ENCODE measurements at regions not wholly inside any gene's neighbourhood (a gene's known extent, or its start where the extent isn't known, plus 50 kb on each side); places are given as distances from the start of the nearest gene placed in this dataset.

DNA sequence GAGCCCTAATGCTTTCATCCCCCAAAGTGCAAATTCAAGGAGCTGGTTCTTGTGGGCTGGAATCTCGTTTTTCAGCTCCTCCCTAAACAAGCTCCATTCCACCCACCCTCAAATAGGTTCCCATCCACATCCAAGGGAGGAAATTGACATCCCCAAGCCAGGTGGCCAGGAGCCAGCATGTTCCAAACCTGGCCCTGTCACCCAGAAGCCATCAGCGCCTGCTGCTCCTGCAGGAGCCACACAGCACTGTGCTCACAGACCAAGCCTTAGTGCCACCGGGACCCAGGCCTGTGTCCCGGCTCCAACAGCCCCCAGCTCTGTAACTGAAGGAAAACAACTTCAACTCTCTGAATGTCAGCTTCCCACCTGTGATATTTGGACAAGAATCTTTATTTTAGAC, 263.6 kb downstream of the UACA start:
- H3K9me2 ChIP-seq (replicated peaks; ENCODE audit: insufficient read depth), result no peaks in the 10 kb centered on the region
- 80% methylated on average over 4 of the region's 4 CpGs for WGBS (ENCODE audit: low lambda C conversion rate, missing lambda C conversion rate)
- TF ChIP-seq, protein P1, sequence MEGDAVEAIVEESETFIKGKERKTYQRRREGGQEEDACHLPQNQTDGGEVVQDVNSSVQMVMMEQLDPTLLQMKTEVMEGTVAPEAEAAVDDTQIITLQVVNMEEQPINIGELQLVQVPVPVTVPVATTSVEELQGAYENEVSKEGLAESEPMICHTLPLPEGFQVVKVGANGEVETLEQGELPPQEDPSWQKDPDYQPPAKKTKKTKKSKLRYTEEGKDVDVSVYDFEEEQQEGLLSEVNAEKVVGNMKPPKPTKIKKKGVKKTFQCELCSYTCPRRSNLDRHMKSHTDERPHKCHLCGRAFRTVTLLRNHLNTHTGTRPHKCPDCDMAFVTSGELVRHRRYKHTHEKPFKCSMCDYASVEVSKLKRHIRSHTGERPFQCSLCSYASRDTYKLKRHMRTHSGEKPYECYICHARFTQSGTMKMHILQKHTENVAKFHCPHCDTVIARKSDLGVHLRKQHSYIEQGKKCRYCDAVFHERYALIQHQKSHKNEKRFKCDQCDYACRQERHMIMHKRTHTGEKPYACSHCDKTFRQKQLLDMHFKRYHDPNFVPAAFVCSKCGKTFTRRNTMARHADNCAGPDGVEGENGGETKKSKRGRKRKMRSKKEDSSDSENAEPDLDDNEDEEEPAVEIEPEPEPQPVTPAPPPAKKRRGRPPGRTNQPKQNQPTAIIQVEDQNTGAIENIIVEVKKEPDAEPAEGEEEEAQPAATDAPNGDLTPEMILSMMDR (IDR thresholded peaks at IDR 0.05; ENCODE audit: poor library complexity), result no peak
- TF ChIP-seq EZH2phosphoT487 (IDR thresholded peaks at IDR 0.05; ENCODE audit: low read depth, severe bottlenecking, unreplicated experiment) (no peak), EZH2 (IDR thresholded peaks at IDR 0.05; ENCODE audit: borderline replicate concordance) (no peak)

DNA sequence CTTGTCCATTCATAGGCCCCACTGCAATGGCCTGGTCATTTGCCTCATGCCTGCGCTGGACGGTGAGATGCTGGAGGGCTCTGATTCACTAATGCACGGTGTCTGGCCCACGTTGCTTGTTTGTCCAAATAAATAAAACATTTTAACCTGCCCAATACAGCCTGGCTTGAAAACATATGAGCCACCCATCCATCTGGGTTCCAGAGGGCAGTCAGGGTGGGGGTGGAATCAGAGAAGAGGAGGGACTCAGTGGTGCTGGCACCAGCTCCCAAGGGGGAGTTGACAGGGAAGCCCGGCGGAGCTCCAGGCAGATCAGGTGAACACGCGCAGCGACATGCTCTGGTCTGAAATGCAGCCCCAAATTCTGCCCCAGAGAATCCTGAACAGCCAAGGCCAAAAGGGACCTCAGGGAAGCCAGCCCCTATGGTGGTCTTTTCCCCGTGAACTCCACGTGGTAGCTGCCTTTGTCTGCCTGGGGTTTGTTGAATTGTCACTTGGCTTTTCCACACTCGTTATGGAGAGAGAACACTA, 265.2 kb downstream of the UACA start:
- Histone ChIP-seq H3K27me3 (no peaks in the 10 kb centered on the region), H3K27ac (no peak overlapping the region), H3K9me2 (replicated peaks; ENCODE audit: insufficient read depth) (no peaks in the 10 kb centered on the region), H2AFZ (no peak overlapping the region), H3K4me3 (no peak overlapping the region), H3K4me1 (ENCODE audit: insufficient read depth) (peaks cover 29% of the 10 kb centered on the region), H4K20me1 (ENCODE audit: insufficient read depth, poor library complexity, severe bottlenecking) (no peaks in the 10 kb centered on the region), H3K9me3 (ENCODE audit: low read depth) (no peaks in the 10 kb centered on the region), H3K4me2 (no peak overlapping the region), H3K79me2 (no peaks in the 10 kb centered on the region), H3K36me3 (replicated peaks; ENCODE audit: insufficient read depth, low read depth) (no peaks in the 10 kb centered on the region)
- no peak for DNase-seq (ENCODE audit: low spot score)
- TF ChIP-seq, protein P1 (IDR thresholded peaks at IDR 0.05; ENCODE audit: poor library complexity), result no peak
- no peak for TF ChIP-seq EZH2phosphoT487 (IDR thresholded peaks at IDR 0.05; ENCODE audit: low read depth, severe bottlenecking, unreplicated experiment)
- TF ChIP-seq EZH2 (IDR thresholded peaks at IDR 0.05; ENCODE audit: borderline replicate concordance), result no peak
- WGBS (ENCODE audit: low lambda C conversion rate, missing lambda C conversion rate), result 96% methylated on average over 12 of the region's 12 CpGs

More for the DNA sequence above, 263.6 kb downstream of the UACA start:
- Histone ChIP-seq H3K9me3 (ENCODE audit: low read depth) (no peaks in the 10 kb centered on the region), H3K27ac (no peak overlapping the region), H4K20me1 (ENCODE audit: insufficient read depth, poor library complexity, severe bottlenecking) (no peaks in the 10 kb centered on the region), H3K79me2 (no peaks in the 10 kb centered on the region), H3K4me2 (no peak overlapping the region), H3K4me1 (ENCODE audit: insufficient read depth) (peaks cover 17% of the 10 kb centered on the region), H3K4me3 (no peak overlapping the region), H3K27me3 (no peaks in the 10 kb centered on the region), H3K36me3 (replicated peaks; ENCODE audit: insufficient read depth, low read depth) (no peaks in the 10 kb centered on the region), H2AFZ (no peak overlapping the region)
- DNase-seq (ENCODE audit: low spot score), result no peak

DNA sequence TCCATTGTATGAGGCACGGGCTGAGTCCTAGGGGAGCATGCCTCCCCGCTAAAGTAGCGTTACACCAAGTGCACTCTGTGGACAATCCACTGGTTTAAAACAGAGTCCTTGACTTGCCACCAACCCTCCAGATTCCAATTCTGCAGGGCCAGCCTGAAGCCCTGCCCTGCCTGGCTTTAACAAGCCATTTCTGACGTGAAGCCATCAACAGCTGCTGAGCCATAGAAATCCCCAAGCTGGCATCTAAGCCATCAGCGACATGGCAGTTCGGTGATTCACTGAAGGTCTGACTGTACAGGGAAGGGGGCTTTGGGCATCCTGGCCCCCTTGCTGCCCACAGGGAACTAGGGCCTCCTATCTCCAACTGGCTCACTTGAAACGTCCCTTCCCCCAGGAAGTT, 265.7 kb downstream of the UACA start:
- H3K9me3 ChIP-seq (ENCODE audit: low read depth), result no peaks in the 10 kb centered on the region
- peaks cover 34% of the 10 kb centered on the region for H3K4me1 ChIP-seq (ENCODE audit: insufficient read depth)
- no peaks in the 10 kb centered on the region for H3K79me2 ChIP-seq
- H3K9me2 ChIP-seq (replicated peaks; ENCODE audit: insufficient read depth), result no peaks in the 10 kb centered on the region
- no peak overlapping the region for H3K27ac ChIP-seq
- no peak for DNase-seq (ENCODE audit: low spot score)
- no peak for TF ChIP-seq EZH2 (IDR thresholded peaks at IDR 0.05; ENCODE audit: borderline replicate concordance)
- TF ChIP-seq, protein P1 (IDR thresholded peaks at IDR 0.05; ENCODE audit: poor library complexity), result no peak
- no peak for TF ChIP-seq EZH2phosphoT487 (IDR thresholded peaks at IDR 0.05; ENCODE audit: low read depth, severe bottlenecking, unreplicated experiment)
- WGBS (ENCODE audit: low lambda C conversion rate, missing lambda C conversion rate), result 81% methylated on average over 7 of the region's 7 CpGs
- no peaks in the 10 kb centered on the region for H3K36me3 ChIP-seq (replicated peaks; ENCODE audit: insufficient read depth, low read depth)
- H3K4me2 ChIP-seq, result no peak overlapping the region
- no peak overlapping the region for H3K4me3 ChIP-seq
- H3K27me3 ChIP-seq, result no peaks in the 10 kb centered on the region
- H2AFZ ChIP-seq, result no peak overlapping the region
- H4K20me1 ChIP-seq (ENCODE audit: insufficient read depth, poor library complexity, severe bottlenecking), result no peaks in the 10 kb centered on the region

Measured in hepatocyte (in vitro differentiated cells).